Activated CD4-positive, alpha-beta T cell treated with anti-CD3 and anti-CD28 coated beads, Interleukin-2, amount 50 U/mL, for 16 hours (primary cell): ENCODE measurements at regions not wholly inside any gene's neighbourhood (a gene's known extent, or its start where the extent isn't known, plus 50 kb on each side); places are given as distances from the start of the nearest gene placed in this dataset.
"Not testable (repeated sequence)": the region's sequence is repeated elsewhere in the genome, so short reads cannot be mapped to it uniquely, and the experiment has no call there.

Source experiments
- DNase-seq: peaks from one replicate; pipeline ENCODE4 v3.0.0-alpha.2; 2020

DNA sequence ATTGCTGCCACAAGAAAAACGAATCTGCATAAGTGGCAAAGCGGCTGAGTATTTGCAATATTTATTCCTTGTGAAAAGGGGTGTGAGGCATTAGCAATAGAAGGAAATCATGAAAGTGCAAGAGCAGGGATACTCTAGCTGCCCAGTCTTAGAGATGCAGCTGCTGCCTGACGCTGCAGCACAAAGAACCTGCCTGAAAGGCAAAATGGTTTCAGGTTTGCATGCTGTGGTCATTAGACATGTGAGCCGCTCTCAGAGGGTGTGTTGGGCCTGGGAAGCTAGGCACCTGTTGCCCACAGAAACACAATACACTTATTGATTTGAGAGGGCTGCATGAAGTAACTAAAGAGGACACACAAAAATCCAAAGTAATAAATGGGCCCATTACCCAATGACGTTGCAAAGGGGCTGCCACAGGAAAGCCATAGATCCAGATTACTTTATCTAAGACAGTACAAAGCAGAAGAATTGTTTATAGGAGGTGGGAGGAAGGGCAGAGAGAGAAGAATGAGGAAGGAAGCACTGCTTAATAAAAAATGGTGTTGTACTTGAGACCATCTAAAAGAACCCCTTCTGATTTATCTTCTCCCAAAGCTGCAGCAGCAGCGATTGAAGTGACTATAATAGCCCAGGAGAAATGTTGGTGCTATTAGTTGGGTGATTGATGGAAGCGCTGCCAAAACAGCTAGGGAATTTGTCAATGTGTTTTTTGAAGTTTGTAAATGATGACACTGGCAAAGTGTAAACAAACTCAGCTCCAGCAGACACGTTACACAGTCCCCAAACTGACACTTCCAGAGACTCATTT is 492.4 kb upstream of the ACVR2A start:
- DNase-seq, result no peak

DNA sequence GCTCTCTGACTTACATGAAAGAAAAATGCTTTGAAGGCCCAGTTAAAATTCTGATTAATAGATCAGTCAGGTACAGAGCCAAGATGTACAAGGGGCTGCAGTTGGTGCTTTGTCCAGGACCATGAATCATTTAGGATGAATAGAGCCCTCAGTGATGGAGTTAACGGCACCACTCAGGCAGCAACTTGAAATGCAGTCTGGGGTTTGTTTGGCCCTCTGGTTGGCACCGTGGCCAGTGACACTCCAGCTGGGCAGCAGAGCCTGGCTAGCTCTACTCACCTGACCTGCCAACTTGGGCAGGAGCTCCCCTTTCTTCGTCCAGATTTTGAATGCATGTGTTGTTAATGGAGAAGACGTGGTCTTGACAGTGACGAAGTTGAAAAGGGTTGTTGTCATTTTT is 493.0 kb upstream of the ACVR2A start:
- DNase-seq, result no peak

DNA sequence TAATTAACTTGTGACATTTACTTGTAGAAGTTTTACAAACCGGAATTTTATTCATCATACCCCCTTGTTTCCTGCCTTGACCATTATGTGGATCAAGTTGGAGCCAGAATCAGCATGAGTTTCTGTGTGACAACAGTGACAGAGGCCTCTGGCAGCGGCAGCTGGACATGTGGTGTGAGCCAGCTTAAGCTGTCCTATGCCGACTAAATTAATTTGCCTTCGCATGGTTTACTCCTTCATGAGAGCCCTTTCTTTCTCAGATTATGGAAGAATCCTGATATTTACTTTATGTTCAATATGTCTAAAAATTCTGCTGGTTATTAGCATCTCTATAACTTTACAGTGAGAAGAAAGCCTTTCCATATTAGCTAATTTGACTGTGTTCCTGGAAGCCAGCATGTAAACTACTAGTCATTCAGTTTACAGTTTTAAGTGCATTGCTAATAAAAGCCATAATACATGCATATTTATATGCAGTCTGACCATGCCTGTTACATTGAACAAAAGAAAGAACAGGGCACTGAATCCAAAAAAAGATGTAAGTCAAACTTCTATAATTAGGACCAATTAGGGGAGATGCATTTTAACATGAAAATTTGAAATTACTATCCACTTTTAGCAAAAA is 495.8 kb upstream of the ACVR2A start:
- no peak for DNase-seq

DNA sequence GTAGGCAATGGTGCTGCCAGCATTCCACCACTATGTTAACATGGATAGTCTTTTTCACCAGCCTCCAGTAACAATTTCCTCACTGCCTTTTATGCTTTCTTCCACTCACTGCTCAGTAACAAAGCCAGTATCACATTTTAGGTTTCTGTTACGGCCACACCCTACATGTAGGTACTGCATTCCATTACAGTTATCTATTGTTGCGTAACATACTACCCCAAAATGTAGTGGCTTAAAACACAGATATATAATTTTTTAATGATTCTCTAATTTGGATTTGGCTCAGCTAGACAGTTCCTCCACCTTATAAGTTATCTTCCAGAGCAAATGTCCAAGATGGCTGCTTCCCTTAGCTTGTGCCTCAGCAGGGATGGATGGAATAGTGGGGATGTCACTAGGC is 498.7 kb upstream of the ACVR2A start:
- no peak for DNase-seq

DNA sequence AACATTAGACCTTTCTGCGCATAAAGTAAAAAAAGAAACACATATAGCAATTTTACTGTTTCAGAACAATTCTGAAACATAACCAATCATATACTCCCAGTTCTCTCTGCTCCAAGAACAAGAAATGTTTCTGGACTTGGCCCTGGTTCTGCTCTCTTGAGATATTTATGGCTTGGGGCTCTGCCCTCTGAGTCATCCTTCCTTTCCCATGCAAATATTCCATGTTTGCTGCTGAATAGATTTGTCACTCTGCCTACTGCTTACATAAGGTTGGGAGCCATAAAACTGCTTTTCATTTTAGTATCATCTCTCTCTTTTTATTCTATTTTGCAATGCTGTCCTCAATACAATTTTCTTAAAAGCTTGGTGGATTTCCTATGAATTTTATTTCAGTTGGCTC is 499.6 kb upstream of the ACVR2A start:
- no peak for DNase-seq

DNA sequence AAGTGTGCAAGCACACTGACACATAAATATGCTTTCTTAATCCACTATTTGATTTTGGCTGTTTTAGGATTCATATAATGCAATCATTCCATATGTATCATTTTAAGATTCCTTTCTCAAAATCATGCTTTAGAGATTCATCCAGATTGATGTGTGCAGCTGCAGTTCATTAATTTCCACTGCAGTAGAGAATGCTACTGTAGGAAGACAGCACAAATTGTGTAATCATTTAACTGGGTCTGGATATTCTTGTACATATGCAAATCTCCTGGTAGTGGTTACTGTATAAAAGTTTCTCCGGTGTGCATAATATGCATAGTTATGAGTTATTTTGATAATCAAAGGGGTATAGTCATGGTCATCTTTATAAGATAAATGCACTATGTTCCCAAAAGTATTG is 502.5 kb upstream of the ACVR2A start:
- DNase-seq, result no peak

DNA sequence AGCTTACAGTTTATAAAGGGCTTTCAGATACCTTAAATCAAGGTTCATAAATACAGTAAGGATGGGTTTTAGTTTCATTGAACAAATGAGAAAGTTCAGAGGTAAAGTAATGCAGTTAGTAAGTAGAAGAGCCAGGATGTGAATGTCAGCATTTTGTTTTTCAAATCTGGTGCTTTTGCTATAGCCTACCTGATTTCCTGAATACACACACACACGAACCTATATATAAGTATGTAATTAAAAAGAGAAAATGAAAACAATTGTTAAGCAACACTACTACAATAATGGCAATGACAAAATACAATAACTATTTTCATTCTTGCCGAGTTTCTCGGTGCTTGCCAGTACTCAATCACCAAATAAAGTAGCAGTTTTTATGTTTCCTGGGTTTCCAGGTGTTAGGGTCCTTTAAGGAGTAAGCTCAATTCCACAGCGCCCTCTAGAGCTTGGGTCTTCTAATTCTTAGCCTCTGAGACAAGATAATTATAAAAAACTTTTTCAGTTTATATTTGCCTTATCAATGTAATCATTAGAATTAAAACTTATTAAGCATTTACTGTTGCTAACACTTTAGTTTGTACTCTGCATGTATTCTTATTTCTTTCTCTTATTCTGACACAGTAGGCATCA is 512.9 kb upstream of the ACVR2A start:
- peak; percentile 52 for DNase-seq

DNA sequence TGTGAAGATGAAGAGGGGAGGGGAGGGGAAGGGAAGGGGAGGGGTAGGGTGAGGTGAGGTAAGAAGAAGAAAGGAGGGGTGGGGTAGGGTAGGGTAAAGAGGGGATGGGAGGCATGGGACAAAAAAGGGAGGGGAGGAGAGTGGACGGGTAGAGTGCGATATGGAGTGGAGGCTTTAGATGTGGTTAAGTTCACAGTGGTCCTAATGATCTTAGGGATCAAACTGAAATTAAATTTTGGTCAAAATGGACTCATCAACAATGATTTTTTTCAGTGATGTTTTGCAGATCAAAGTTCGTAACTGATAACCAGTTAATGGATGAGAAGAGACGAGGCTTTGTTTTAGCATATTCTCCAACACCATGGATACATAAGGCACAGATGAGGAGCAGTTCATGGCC is 513.9 kb upstream of the ACVR2A start:
- no peak for DNase-seq

DNA sequence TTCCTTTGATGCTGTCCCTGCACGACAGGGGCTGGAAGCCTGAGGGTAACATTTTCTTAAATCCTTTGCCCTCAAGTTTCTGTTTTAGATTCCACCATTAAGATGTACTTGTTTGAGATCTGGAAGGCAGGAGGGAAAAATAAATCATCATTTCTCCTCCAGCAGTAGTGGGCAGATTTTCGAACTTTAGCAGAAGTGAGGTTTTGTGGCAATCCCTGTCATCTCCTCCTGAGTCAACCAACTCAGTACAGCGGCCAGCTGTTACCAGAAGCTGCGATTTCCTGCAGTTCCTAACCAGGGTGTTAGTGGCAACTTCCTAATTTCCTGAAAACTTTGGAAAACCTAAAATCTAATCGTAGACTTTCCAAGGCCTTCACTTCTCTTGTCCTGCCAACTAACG is 517.2 kb upstream of the ACVR2A start:
- DNase-seq, result peak; percentile 52

DNA sequence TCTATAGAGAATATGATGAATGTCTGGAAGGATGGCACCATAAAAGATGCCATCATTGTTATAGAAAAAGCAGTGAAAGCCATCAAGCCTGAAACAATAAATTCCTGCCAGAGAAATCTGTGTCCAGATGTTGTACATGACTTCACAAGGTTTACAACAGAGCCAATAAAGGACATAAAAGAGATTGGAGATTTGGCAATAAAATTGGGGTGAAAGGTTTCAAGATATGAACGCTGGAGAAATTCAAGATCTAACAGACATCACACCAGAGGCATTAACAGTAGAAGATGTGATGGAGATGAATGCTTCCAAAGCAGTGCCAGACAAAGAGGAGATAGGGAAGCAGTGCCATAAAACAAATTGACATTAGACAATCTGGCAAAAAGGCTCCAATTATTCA is 518.8 kb upstream of the ACVR2A start:
- no peak for DNase-seq

DNA sequence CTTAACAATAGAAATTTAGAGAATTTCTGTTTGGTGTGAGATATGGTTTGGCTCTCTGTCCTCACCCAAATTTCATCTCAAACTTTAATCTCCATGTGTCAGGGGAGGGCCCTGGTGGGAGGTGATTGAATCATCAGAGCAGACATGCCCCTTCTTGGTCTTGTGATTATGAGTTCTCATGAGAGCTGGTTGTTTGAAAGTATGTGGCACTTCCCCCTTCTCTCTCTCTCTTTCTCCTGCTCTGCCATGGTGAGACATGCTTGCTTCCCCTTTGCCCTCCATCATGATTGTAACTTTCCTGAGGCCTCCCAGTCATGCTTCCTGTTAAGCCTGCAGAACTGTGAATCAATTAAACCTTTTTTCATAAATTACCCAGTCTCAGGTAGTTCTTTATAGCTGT is 524.7 kb upstream of the ACVR2A start:
- DNase-seq, result no peak

DNA sequence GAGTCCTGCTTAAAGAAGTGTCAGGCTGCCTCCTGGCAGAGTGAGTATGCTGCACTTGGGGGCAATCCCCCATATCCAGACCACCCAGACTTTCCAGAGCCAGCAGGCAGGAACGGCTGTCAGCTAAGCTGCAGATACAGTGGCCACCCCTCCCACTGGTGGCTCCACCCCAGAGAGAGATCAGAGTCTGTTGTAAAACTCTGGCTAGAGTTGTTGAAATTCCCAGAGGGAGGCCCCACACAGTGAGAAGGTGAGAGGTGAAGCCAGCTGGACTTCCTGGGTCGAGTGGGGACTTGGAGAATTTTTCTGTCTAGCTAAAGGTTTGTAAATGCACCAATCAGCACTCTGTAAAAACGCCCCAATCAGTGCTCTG is 533.8 kb upstream of the ACVR2A start:
- DNase-seq, result no peak

DNA sequence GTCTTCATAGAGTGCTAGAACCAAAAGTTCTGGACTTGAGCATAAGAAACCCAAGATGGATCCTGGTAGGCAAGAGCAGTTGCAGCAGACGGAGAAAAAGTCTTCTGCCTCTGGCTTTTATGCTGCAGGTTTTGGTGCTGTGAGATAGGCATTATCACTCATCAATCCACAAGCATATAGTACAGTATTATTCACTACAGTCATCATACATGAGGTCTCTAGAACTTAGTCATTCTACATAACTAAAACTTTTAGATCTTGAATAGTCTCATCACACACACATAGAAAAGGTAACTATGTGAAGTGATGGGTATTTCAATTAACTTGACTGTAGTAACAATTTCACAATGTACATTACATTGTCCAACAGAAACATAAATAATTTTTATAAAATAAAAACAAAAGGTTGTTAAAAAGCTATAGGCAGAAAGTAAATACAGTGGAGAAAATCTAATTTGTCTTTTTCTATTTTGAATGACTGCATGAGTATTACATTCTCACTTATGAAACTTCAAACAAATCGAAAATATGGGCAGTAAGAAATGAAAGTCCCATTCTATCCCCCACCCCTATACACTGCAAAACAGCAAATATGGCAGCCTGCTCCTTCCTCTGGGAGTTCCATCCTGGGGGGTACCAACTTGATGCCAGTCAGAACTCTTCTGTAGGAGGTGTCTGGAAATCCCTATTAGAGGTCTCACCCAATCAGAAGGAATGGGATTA is 534.3 kb upstream of the ACVR2A start:
- DNase-seq, result no peak

DNA sequence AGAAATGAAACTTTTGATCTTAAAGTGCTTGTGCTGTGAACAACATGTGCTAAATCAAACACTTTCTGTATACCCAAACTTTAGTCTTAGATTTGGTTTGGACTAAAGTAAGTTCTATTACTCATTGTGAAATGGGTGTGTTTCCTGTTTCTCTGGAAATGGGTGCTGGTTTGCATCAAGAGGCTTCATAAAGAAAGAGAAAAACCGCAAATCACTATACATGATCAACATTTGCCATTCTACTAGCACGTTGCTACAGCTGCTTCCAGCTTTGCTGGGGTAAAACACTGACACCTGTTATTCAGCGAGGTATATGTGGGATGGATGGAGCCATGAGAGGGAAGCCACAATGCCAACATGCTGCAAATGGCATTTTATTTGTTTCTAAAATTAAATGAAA is 547.0 kb upstream of the ACVR2A start:
- peak; percentile 89 for DNase-seq

DNA sequence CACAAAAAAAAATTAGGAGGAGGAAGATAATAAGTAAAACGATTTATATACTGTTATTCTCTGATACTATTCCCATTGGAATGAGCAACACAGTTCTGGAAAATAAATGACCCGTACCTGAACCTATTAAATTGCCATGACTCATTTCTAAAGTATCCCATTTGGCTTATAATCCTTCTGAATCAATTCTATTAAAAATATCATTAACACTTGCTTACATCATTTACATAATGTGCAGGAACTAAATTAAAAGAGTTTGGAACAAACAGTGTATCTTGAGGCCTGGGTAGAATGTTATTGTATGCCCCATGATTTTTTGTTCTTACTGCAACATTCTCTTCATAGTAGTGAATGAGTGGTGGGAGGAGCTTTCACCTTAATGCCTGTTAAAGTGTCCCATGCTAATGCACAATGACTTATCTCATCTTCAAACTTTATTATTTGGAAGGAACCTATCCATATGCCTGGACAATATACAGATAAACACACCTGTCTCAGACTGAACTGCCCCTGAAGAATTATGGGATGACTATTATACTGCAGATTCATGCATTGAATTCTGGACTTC is 549.9 kb upstream of the ACVR2A start:
- DNase-seq, result no peak

DNA sequence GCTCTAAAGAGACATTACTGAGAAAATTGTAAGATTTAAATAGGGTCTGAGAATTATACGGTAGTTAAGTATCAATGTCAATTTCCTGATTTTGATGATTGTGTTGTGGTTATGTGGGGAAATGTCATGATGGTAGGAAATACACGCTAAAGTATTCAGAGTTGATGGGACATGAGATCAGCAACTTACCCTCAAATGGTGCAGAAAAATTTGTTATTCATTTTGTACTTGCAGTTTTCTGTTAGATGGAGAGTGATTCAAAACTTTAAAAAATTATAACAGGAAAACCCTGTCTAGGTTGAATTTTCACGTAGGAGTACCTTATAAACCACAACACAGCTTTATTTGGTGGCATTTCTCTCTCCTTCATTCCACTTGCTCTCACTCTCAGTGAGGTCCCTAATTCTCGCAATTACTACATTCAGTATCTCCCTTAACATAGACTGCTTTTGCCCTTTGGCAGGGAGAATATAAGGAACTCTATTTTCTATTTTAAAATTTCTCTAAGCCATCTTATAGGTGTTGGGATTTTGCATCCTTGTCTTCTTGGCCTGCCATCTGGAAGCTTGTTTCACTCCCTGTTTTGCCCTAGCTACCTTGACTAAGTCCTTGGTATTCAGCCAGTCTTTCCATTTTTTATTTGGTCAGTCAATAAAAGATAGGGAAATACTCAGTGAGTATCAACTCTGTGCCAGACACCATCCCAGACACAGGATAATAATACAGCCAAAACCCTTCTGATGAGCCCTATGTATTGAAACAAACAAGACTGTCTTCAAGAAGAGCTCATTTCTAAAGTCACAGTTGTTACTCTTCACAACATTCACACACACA is 550.6 kb upstream of the ACVR2A start:
- DNase-seq, result peak; percentile 58

DNA sequence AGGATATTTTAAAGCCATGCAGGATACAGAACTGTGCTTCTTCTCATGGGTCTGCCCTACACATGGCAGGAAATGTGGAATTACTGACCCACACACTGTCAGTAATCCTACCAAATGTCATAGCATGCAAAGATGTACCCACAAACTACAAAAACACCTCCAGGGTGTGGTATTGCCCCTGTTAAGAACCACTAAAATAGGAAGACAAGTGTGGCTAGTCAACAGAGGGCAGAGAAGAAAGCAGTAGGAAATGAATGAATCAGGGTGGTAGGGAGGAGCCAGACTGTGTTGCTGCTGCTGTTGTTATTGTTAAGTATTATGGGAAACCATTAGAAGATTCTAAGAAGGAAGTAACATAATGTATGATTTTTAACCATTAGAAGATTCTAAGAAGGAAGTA is 556.7 kb upstream of the ACVR2A start:
- peak; percentile 66 for DNase-seq

DNA sequence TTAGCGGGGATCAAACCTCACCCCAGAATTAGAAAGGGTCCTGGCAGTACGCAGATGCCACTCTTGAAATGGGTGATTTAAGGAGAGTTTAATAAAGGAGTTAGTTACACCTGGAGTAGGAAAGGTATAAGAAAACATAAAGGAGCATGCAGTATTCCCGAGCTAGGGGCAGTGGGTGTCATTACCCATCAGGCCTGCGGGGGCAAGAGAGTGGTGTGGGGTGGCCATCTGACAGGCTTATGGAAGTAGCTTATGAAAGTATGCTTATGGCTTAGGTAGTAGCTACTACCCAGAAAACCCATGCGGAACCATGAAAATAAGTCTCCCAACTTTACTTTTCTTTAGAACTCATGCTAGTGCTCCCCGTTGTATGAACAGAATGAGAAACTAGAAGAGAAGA is 568.9 kb upstream of the ACVR2A start:
- no peak for DNase-seq

DNA sequence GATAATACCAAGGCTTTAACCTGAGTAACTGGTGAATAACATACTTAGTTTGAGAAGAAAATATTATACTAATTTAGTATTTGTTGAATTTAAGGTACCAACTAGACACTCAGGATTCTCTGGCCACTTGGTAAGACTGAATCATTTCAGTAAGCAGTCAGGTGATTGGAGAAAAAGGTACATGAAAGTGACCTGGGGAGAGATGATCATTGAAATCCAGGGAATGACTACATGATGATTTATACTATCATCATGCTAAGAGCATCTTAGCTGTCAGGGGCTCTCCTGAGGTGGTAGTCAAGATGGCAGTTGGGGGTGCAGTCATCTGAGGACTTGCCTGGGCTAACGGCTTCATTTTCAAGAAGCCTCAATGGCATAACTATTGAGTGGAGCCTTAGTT is 571.2 kb upstream of the ACVR2A start:
- no peak for DNase-seq

DNA sequence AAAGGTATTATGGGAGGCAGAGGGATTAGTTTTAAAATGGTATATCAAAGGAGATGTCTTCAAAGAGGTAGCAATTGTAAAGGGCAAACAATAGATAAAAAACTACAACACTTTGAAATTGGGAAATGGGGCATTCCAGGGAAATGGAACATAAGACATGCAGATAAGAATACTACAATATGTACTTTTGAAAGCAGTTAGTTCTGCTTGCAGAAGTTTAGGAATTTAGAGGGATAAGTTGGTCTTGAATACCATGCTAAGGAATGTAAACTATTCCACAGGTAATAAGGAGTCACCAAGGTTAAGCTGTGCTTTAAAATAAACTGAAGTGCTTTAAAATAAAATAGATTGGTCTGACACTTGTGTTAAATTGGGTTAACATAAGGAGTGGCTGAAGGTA is 571.7 kb upstream of the ACVR2A start:
- DNase-seq, result no peak

DNA sequence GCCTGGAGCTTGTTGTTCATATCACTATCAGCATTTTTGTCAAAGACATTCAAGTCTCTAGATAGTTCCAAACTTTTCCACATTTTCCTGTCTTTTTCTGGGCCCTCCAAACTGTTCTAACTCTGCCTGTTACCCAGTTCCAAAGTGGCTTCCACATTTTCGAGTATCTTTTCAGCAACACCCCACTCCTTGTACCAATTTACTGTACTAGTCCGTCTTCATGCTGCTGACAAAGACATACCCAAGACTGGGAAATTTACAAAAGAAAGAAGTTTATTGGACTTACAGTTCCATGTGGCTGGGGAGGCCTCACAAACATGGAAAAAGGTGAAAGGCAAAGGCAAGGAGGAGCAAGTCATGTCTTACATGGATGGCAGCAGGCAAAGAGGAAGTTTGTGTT is 575.2 kb upstream of the ACVR2A start:
- DNase-seq, result not testable (repeated sequence)

DNA sequence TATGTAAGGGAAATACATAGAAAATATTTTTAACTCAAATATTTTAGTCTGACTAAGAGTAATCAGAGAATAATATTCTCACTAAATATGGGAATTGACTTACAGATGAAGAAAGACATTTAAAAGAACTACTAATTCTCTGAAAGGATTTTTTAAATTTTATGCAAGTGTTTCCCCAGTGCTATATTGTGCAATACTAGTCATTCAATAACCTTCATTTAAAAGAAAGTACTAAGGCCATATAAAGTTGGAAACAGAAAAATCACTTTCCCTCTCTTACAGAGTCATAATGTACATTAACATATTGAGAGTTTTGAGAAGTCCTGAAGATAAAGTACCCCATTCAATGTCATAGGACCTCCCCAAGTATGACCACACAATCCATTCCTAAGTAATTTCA is 584.6 kb upstream of the ACVR2A start:
- no peak for DNase-seq

DNA sequence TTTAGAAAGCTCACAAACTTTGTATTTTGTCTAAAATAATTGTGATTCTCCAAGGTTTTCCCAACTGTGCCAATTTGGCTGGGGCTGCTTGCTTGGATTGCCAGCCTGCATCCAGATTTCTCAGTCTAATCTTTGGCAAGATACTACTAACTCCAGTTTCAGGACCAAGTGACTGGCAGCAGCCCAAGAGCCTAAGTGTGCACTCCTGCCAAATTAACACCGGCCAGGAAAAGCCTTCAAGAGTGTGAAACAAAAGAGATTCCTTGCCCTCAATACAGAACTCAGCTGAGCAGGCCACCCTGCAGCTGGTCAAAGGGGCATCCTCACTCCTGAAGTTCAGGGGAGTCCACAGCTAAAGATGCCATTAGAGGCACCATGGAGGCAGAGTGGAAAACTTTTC is 589.0 kb upstream of the ACVR2A start:
- no peak for DNase-seq
